OCI-M1 (cell line): ENCODE measurements at regions not wholly inside any gene's neighbourhood (a gene's known extent, or its start where the extent isn't known, plus 50 kb on each side); places are given as distances from the start of the nearest gene placed in this dataset.
"Not testable (repeated sequence)": the region's sequence is repeated elsewhere in the genome, so short reads cannot be mapped to it uniquely, and the experiment has no call there.

ENCODE experiments used
- DNase-seq: peaks from one replicate; lab custom pipeline; 2025; lab: John Stamatoyannopoulos, UW

GRCh38 chr15:26026671-26027070 lies 163.5 kb upstream of the ATP10A start:
- not testable (repeated sequence) for DNase-seq

GRCh38 chr15:26024241-26024640 lies 161.1 kb upstream of the ATP10A start:
- no peak for DNase-seq

GRCh38 chr15:26023691-26024090 lies 160.6 kb upstream of the ATP10A start:
- no peak for DNase-seq

- no peak for DNase-seq
Observed at GRCh38 chr15:26023231-26023630, 160.1 kb upstream of the ATP10A start.

GRCh38 chr15:26020871-26021270 lies 157.7 kb upstream of the ATP10A start:
- DNase-seq = no peak

GRCh38 chr15:26017665-26018064 lies 154.5 kb upstream of the ATP10A start:
- no peak for DNase-seq

GRCh38 chr15:26015516-26016075 lies 152.5 kb upstream of the ATP10A start:
- no peak for DNase-seq

- DNase-seq = no peak
Observed at GRCh38 chr15:26013981-26014380, 150.9 kb upstream of the ATP10A start.

GRCh38 chr15:26011916-26012315 lies 148.8 kb upstream of the ATP10A start:
- DNase-seq = no peak

- no peak for DNase-seq
Observed at GRCh38 chr15:26007151-26007550, 144.0 kb upstream of the ATP10A start.

- no peak for DNase-seq
Observed at GRCh38 chr15:26001201-26001600, 138.1 kb upstream of the ATP10A start.

GRCh38 chr15:25993506-25993905 lies 130.4 kb upstream of the ATP10A start:
- DNase-seq = no peak

- no peak for DNase-seq
Observed at GRCh38 chr15:25990220-25990619, 127.1 kb upstream of the ATP10A start.

- no peak for DNase-seq
Observed at GRCh38 chr15:25989327-25989726, 126.2 kb upstream of the ATP10A start.

GRCh38 chr15:25988716-25989115 lies 125.6 kb upstream of the ATP10A start:
- DNase-seq = not testable (repeated sequence)

GRCh38 chr15:25987638-25988037 lies 124.5 kb upstream of the ATP10A start:
- DNase-seq = no peak

- no peak for DNase-seq
Observed at GRCh38 chr15:25985165-25985564, 122.0 kb upstream of the ATP10A start.

GRCh38 chr15:25982736-25983135 lies 119.6 kb upstream of the ATP10A start:
- DNase-seq = no peak

- DNase-seq = no peak
Observed at GRCh38 chr15:25981114-25981513, 118.0 kb upstream of the ATP10A start.

GRCh38 chr15:25972141-25972675 lies 109.1 kb upstream of the ATP10A start:
- DNase-seq = no peak

GRCh38 chr15:25971053-25971452 lies 107.9 kb upstream of the ATP10A start:
- no peak for DNase-seq

- no peak for DNase-seq
Observed at GRCh38 chr15:25969886-25970285, 106.8 kb upstream of the ATP10A start.

- DNase-seq = no peak
Observed at GRCh38 chr15:25967116-25967515, 104.0 kb upstream of the ATP10A start.

GRCh38 chr15:25965326-25965725 lies 102.2 kb upstream of the ATP10A start:
- no peak for DNase-seq
